ENCODE measurements at regions not wholly inside any gene's neighbourhood (a gene's known extent, or its start where the extent isn't known, plus 50 kb on each side); places are given as distances from the start of the nearest gene placed in this dataset.

DNA sequence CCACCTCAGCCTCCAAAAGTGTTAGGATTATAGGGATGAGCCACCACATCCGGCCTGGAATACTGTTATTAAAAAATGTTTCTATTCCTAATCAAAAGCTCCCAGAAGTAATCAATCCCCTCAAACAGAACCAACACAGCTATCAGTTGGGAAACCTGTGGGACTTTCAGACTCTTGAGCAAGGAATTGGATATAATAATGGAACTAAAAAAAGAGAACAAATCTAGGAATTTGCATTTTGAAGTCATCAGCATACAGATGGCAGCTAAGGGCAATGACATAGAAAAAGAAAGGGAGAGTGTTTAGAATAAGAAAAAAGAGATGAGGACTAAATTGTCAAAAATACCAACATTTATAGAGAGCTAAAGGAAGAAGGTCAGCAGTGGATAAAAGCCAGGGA is 54.7 kb upstream of the AMN1 start:
- H3K27ac Mint-ChIP-seq = no peak overlapping the region
- H3K36me3 Mint-ChIP-seq (ENCODE audit: low read depth) = no peaks in the 10 kb centered on the region
- no peak for DNase-seq (ENCODE audit: low spot score)
- H3K4me3 Mint-ChIP-seq (ENCODE audit: low read depth) = no peak overlapping the region
- peaks cover 3% of the 10 kb centered on the region for H3K4me1 Mint-ChIP-seq (ENCODE audit: low read depth)
- H3K27me3 Mint-ChIP-seq (ENCODE audit: low read depth) = no peaks in the 10 kb centered on the region
- peaks cover 14% of the 10 kb centered on the region for H3K9me3 Mint-ChIP-seq
- intact Hi-C loops (cut with micrococcal nuclease) = no loop called here

- Mint-ChIP-seq H3K36me3 (ENCODE audit: low read depth) (no peaks in the 10 kb centered on the region), H3K27me3 (ENCODE audit: low read depth) (no peaks in the 10 kb centered on the region), H3K4me3 (ENCODE audit: low read depth) (no peak overlapping the region), H3K9me3 (peaks cover 14% of the 10 kb centered on the region), H3K4me1 (ENCODE audit: low read depth) (peaks cover 3% of the 10 kb centered on the region), H3K27ac (no peak overlapping the region)
- intact Hi-C loops (cut with micrococcal nuclease) = no loop called here
- DNase-seq (ENCODE audit: low spot score) = no peak
These were observed 53.2 kb upstream of the AMN1 start for GRCh38 chr12:31781894-31782540.

DNA sequence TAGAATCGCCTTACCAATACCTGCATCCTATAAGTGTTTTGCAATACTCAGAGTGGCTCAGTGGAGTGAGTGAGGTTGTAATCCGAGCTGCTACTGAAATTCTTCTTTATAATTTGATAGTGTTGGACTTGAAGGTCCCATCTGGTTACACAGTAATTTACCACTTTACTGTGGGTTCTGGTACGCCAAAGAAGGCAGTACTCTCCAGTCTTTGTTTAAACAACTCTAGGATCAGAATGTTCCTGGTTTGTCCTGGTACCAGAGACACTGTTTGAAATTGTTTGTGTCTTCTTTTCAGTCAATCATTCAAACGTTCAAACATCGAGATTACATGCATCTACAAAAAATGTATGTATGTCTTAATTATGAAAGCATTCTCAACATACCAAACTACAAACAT is 51.3 kb upstream of the AMN1 start:
- Mint-ChIP-seq H3K4me1 (ENCODE audit: low read depth) (peaks cover 3% of the 10 kb centered on the region), H3K36me3 (ENCODE audit: low read depth) (no peaks in the 10 kb centered on the region), H3K9me3 (peaks cover 14% of the 10 kb centered on the region), H3K4me3 (ENCODE audit: low read depth) (no peak overlapping the region), H3K27me3 (ENCODE audit: low read depth) (no peaks in the 10 kb centered on the region), H3K27ac (no peak overlapping the region)
- intact Hi-C loops (cut with micrococcal nuclease) = no loop called here
- DNase-seq (ENCODE audit: low spot score) = no peak

DNA sequence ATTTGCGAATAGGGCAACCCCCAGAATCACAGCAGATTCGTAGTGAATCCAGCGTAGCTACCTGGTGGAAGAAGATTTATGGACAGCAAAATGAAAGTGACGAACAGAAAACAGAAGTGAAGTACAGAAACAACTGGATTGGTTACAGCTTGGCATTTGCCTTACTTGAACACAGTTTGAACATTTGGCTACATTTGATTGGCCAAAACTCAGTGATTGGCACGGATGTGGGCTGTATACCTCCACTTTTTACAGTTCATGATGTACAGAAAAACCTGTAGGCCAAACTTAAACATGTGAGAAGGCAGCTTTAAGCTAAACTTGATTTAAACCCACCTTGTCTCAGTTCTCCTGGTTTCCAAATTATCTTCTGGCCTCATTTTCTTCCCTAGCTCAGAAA is 49.9 kb upstream of the AMN1 start:
- peaks cover 6% of the 10 kb centered on the region for H3K9me3 Mint-ChIP-seq
- no peaks in the 10 kb centered on the region for H3K27me3 Mint-ChIP-seq (ENCODE audit: low read depth)
- no peak overlapping the region for H3K4me3 Mint-ChIP-seq (ENCODE audit: low read depth)
- intact Hi-C loops (cut with micrococcal nuclease) = no loop called here
- no peak for DNase-seq (ENCODE audit: low spot score)
- H3K36me3 Mint-ChIP-seq (ENCODE audit: low read depth) = no peaks in the 10 kb centered on the region
- H3K27ac Mint-ChIP-seq = no peak overlapping the region
- H3K4me1 Mint-ChIP-seq (ENCODE audit: low read depth) = no peaks in the 10 kb centered on the region
